NCI-H82 treated with DMSO at 0.1 percent for 48 hours (cell line): ENCODE measurements at regions not wholly inside any gene's neighbourhood (a gene's known extent, or its start where the extent isn't known, plus 50 kb on each side); places are given as distances from the start of the nearest gene placed in this dataset.

Source experiments
- DNase-seq: peaks from one replicate; lab custom pipeline; 2025; ENCODE audit not compliant: unreplicated experiment; lab: John Stamatoyannopoulos, UW

DNA sequence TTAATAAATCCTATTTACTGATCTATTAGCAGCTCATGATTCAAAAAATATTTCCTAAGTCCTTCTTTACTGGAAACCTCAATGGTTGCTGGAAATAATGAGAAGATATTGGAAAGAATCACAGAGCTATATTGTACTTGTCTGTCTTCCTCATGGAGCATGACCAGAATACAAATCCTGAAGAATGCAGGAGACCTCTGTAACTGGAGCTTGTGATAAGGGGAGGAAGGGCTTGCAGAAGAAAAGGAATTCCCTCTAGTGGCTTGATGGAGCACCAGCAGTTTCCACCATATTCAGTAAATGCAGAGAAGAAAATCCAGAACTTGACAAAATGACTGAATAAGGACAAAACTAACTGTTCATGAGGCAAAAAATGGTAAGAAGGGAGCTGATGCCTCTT, 1333.1 kb downstream of the EFNB2 start:
- DNase-seq: peak; percentile 65

DNA sequence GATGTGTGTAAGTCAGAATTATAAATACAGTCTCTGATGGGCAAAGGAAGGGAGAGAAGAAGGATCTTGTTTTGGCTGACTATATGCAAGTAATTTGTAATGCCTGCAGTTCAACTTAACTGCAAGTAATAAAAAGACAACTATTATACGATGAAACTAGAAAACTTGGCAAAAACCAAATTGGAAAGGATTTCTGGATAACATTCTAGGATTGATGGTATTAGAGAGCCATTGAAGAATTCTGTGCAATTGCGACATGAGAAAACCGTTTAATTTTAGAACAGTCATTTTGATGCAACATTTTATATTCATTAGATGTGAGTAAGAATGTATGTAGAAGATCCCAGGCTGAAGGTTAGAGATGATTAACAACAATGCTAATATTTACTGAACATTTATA, 1334.1 kb downstream of the EFNB2 start:
- no peak for DNase-seq

DNA sequence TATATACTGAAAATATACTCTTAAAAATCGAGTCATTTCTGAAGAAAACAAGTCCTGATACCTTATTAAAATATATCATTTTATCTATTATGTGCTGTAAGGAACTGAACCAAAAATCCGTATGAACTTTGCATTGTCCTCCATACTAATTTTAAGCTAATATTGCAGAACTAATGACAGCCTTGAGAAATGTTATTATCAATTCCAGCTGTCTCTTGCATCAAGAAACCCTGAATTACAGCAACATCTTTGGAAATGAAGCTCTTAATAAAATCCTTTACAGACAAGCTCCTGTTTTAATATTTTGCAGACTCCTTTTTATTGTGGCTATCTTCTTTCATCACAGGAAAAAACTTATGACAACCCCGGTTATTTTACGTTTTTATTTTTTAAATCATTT, 1335.3 kb downstream of the EFNB2 start:
- no peak for DNase-seq

DNA sequence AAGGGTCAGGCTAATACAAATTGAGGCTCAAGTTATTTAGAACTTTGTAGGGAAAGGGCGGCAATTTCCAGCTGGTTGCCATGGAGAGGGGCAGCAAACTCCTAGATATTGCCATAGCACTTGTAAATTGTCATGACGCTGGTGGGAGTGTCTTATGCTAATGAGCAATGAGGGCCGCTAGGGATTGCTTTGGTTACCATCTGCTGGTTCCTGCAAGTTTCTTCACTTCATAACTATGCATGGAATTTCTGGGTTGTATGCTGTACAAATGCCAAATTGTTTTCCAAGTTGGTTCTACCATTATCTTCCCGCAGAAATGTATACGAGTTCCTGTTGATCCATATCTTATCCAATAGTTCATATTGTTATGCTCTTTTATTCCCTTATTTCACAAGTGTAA, 1339.4 kb downstream of the EFNB2 start:
- no peak for DNase-seq

DNA sequence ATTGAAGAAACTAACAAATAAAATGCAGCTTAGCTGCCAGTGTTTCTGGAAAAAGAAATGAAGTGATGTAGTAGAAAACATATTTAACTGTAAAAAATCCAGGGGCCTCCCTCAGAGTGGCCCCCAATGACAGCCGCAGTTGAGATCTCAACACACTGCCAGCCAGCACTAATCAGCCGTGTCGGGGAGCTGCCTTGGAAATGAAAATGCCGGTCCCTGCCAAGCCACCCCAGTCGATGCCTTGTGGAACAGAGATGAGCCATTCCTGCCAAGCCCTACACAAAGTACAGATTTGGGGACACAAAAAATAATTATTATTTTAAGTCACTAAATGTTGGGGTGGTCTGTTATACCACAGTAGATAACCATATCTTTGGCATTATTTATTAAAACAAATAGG, 1342.4 kb downstream of the EFNB2 start:
- DNase-seq: no peak

DNA sequence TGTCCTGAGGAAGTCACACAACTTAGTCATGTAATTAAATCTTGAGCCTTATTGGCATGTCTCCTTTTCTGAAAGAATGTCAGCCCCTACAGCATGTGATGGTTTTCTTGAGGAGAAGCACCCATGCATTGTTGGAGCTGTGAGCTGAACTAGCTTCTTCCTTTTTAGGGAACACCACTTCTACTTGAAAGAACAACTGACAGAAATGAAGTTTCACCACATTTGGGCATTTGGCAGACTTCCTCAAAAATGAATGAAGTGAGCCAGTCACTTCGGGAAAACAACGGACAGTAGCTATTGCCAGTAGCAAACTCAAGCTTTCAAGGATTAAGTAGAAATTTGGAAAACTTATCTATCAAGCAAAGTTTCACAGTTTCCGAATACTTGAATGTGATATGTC, 1351.3 kb downstream of the EFNB2 start:
- DNase-seq: no peak

DNA sequence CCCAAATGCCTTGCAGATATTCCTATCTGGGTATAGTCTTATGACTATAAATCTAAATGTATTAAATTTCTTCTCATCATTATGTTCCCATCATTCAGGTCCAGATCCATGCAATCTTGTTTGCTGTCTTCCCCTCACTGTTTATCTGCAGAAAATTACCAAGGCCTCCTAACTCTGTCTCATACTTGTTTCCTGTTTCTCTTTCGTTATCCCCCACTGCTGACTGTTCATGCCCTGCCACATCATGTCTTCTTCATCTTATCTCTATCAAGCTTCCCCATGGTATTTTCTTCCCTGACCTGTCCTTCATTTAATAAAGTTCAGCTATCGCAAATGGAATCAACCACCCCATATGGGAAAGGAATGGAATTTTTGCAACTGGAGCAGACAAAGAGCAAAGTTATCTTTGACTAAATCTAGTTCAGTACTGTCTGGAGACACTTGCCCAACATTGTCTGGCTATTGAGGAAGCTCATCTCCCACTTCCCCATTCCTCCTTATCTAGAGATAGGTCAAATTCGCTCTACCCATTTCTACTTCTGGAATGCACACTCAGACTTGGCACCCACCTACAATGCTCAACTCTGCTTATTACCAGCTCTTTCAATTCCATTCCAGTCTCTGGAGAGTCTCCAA, 1358.1 kb downstream of the EFNB2 start:
- DNase-seq: no peak

DNA sequence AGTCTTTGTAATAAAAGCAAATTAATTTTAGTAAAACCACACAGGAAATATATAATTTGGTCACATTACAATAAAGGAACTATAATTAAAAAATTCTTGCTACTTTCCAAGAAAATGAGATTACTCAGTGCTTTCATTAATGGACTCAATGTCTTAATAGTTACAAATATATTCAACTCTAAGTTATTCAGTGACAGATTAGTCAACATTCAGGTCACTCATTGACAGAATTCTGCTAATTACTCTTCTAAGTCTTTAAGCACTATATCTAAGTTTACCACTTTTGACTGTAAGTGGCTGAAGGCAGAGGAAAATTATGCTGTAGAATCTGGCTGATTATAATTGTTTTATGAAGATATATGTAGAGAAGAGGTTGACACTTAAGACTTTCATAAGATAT, 1365.0 kb downstream of the EFNB2 start:
- no peak for DNase-seq

DNA sequence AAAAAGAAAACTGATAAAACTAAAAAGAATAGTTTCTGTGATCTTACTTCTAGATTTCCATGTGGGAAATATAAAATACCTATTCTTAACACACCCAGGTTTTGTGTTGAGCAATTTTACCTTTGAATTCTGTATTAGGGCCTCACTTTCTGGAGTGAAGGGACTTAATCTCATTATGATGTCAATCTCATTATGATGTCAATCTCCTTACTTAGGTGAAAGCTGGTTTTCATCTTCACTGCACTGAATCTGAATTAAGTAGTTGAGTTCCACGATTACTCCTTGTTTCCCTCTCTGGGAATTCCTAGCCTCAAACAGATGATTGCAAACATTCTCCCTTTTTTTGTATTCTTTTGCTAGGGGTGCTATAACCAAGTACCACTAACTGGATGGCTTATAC, 1367.2 kb downstream of the EFNB2 start:
- DNase-seq: peak; percentile 88

DNA sequence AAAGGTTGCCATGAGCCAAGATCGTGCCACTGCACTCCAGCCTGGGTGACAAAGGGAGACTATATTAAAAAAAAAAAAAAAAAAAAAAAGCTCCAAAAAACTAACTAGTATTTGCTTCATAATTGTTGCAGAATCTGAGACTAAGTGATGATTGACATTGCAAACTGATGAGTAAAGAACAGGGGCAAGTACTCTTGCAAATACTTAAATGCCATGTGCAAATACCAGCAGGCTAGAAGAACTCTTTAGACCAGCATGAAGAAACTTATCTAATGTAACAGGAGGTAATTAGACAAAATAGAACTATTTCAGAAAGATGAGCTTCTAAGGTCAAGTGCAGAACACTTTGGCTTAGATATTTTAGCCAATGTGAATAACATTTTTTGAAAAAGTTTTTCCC, 1368.1 kb downstream of the EFNB2 start:
- no peak for DNase-seq

DNA sequence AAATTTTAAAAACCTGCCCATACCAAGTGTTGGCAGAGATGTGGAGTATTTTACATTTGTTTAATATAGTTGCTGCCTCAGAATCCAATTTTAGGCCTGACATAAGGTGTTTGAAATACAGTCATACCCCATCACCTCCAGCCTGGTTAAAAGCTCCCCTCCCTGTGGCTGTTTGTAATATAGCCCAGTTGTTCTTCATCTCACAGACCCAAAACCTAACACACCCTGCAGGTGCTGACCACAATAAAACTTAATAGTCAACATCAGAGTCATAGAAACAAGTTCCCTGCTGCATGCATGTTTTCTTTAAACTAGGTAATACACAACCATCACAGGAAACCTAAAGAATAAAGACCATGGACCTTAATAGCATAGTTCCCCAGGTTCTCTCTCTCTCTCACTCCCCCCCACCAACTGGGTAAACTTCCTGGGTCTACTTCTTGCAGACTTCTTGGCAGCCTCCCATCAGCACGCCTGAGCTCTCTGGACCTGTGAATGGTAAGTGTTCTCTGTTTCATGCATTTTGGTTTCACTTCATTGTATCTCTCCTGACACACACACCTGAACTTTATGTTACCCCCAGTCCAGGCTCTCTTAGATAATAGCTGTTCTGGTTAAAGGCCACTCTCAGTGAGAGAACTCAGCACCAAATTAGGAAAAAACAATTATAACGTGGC, 1369.9 kb downstream of the EFNB2 start:
- no peak for DNase-seq

DNA sequence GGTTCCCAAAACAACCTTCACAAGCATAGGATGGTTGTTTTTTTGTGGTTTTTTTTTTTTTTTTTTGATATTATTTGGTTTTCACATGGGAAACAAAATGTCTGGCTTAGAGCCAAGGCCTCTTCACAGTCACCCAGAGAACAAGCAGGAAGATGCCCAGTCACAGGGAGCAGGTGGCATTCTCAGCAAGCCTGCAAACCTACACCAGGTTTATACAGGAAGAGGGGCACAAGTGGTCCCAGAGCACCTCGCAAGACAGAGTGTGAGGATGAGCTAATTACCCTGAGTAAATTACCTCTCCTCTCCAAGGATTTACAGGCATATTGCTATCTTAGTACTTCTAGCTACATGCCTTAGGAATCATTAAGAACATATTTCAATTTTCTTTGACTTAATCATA, 1375.6 kb downstream of the EFNB2 start:
- no peak for DNase-seq

DNA sequence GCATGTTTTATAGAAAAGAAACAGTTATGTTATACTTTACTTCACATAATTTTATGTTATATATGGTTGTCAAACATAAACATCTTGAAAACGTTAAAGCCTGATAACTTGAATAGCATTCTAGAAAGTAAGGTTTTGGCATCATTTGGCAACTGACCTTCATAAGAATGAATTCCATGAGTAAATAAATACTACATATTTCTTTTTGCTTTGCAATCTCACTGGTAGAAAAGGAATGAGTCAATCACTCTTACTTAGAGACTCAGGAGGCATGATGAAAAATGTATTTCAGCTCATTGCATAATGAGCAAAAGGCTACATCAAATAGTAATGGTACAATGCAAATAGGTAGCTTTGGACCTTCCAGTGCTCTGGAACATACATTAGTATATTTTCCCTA, 1381.9 kb downstream of the EFNB2 start:
- no peak for DNase-seq

DNA sequence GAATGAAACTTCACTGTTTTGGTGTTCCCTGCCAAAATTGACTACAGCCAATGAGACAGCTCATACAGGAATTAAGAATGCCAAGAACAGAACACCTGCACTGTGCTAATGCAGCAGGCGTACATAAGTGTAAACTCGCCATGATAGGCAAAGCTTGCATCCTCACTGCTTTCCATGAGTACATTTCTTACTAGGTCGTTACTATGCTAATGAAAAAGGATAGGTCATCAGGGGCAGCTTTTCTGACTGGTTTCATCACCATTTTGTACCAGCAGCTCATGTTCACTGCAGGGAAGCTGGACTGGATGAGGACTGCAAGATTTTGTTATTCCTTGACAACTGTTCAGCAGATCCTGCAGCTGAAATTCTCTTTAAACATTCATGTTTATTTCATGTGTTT, 1383.8 kb downstream of the EFNB2 start:
- no peak for DNase-seq

DNA sequence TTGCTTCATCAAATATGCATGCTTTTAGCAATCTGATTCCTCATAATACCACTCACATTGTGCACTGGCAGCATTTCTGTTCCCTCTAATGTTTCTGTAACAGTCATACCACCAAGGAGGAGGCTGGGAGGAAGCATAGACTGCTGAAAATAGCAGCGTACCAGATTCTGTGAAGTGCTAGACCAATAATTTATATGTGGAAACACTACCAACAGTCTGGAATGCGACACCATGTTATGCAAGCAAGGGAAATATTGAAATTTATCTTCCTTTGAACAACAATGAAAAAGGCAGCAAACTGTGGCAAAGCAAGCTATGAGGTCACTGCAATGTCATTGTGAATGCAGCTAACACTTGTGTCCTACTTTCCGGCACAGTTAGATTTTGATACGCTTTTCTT, 1388.0 kb downstream of the EFNB2 start:
- DNase-seq: no peak

DNA sequence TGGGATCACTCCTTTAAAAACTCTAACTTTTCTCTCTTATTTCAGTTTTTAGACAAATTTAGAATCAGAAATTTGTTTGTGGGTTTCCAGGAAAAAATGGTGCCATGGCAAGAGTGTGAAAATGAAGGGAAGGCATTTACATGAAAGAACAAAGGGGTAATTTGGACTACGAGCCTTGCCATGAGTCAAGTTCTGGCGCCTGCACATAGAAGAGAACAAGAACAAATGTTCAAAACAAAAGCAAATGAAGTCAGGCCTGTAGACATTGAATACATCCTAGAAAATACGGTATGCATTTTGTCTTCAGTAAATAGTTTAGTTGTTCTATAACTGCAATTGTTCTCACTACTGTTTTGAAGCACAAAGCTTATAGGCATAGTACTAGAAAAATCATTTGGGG, 1390.5 kb downstream of the EFNB2 start:
- no peak for DNase-seq

DNA sequence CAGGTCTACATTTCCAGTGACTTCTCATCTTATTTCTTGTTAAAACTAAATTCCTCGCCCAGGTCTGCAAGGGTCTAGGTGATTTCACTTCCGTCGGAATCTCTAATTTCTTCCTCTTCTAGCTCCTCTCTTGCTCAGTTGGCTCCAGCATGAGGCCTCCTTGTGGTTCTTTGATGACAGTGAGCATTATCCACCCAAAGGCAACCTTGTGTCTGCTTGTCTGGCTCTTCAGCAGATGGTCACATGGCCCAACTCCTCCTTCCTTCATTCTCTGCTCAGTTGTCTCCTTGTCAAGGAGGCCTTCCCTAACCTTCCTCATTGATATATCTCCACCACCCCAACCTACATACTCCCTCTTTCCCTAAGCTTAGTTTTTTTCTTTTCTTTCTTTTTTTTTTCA, 1391.4 kb downstream of the EFNB2 start:
- no peak for DNase-seq

DNA sequence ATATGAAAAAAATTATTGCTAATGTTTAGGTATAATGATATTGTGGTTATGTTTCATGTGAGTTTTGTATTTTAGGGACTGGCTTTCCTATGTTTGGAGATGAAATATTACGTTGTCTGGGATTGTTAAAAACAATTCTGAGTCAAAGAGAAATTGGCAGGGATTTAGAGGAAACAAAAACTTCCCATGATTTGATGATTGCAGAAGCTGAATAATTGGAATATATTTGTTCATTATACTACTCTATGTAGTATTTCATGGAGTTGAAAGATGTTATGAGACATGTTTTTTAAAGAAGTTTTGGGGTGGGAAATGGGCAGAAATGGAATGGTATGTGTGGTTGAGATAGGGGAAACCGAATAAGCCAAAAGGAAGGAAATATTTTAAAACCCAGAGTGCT, 1392.9 kb downstream of the EFNB2 start:
- no peak for DNase-seq

DNA sequence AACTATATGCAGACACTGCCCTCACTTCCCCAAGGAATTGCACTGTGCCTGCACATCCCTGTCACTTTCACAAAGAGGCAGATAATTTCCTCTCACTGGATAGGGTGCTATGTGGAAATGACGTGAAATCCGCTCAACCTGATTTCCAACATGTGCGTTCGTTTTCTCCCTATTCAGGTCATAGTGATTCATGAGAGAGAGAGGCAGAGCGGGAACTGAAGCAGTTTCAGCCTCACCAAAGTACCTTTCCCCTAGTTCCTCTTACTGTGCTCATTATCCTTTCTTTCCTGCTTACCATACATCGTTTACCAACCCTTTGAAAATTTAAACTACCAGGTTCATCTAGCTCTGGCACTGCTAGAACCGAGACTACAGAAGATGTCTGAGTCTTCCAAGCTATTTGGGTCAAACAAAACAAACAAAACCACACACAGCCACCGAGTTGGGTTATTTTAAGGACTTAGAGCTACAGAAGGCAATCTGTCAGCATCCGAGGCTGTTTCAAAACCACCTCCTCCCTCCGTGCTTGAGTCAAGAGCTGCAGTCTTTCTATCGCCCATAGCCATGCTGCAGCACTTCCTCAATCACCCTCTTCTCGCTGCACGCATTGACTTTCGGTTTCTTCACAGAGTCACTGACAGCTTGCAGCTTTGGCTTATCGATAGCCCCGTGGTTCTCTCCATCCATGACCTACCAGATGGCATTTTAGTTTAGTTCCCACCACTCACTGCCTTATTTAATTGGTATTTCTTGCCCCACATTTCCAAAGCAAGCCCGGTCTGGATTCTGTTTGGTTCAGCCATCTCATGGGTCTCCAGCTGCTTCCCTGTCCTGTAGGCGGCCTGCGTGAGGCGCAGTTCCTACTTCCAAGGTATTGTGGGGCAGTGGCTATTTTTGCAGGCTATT, 1395.8 kb downstream of the EFNB2 start:
- DNase-seq: no peak

DNA sequence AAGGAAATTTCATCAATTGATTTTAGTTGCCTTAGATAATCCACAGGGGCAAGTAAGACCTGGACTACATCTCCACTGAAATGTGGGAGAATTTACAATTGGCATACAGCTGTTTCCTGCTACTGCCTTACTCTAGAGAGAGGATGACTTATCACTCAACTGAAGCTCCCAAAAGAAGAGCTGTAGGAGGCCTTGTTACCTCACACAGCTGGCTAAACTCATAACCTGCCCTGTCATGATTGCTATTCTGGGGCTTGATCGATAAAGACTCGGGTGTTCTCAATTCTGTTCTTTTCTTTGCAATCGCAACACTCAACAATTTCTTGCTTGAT, 1396.4 kb downstream of the EFNB2 start:
- DNase-seq: no peak

DNA sequence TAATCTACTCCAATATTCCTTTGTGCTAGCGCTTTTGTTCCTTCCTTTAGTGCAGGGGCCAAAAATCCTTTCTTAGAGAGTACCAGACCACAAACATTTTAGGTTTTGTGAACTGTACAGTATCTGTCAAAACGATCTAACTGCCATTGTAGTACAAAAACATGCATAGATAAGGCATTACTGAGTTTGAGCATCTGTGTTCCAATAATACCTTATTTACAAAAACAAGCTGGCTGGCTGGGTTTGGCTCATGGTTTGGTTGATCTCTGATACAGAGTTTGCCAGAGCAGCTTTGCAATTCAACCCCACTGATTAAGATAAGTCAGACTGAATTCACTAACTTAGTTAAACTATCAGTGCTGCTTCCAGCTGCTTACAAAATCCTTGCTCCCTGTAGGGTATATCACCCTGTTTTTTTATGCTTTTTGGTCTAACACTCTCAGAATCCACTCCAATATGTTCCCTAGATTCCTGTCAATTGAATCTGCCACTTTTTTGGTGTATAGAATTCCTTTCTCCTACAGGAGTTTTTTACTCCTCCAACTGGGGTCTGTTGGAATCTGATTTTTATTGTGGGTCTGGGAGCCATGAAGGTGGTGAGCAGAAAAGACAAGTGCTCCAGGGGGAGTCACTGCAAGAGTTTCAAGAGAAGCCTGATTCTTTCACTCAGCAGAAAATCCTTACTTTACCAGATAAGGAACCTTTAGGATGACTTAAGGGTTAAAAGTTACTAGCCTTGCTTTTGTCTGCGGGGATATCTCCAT, 1399.4 kb downstream of the EFNB2 start:
- no peak for DNase-seq

DNA sequence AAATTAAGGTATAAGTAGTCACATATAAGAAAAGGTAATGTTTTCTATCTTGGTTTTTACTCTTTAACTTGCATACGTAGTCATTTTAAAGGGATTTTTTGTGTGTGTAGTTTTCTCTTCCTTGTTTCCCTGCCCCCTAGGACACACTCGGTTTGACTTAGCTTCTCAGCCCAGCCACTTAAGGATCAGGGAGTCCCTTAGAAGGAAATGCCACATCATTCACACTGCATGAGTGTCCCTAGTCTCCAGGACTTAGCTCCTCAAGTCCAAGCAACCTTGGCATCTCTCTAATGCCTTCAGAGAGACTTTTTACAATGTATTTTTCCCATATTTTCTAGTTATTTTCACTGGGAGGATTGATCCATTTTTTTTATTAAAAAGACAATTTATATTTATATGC, 1407.7 kb downstream of the EFNB2 start:
- no peak for DNase-seq
